OCI-LY1 (cell line): ENCODE measurements at regions not wholly inside any gene's neighbourhood (a gene's known extent, or its start where the extent isn't known, plus 50 kb on each side); places are given as distances from the start of the nearest gene placed in this dataset.

Experiments used
- EZH2 ChIP-seq: fragments of 200-600 bp; sonication (generic), shearing (Covaris generic); IDR thresholded peaks from 2 replicates; pipeline ENCODE4 v1.8.0; 2017; ENCODE audit warnings: borderline replicate concordance, mixed run types, mild to moderate bottlenecking, antibody characterized with exemption, low read length, moderate library complexity, mixed read lengths
- TF ChIP-seq, protein P1 (sequence below): fragments of 200-600 bp; sonication (generic), shearing (Covaris generic); IDR thresholded peaks from 2 replicates; pipeline ENCODE4 v1.5.1; 2017; ENCODE audit warnings: mild to moderate bottlenecking, antibody characterized with exemption, low read length, moderate library complexity, mixed read lengths

DNA sequence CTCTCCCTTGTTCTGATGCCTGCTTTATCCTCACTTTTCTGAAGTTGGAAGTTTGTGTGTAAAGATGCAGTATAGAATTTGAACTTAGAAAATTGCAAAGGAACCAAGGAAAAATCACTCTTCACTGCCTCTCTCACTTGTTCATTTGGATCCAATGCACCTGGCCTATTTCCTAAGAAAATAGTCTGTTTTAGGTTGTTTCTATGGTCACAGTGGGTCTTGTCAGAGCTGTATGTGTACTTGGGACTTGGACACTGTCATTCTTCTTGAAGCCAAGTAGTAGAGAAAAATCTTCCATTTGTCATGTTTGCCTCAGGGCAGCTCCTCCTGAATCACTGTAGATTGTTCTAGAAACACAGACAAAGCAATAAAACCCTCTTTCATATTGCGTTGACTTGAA, 80.3 kb upstream of the SESTD1 start:
- TF ChIP-seq, protein P1, sequence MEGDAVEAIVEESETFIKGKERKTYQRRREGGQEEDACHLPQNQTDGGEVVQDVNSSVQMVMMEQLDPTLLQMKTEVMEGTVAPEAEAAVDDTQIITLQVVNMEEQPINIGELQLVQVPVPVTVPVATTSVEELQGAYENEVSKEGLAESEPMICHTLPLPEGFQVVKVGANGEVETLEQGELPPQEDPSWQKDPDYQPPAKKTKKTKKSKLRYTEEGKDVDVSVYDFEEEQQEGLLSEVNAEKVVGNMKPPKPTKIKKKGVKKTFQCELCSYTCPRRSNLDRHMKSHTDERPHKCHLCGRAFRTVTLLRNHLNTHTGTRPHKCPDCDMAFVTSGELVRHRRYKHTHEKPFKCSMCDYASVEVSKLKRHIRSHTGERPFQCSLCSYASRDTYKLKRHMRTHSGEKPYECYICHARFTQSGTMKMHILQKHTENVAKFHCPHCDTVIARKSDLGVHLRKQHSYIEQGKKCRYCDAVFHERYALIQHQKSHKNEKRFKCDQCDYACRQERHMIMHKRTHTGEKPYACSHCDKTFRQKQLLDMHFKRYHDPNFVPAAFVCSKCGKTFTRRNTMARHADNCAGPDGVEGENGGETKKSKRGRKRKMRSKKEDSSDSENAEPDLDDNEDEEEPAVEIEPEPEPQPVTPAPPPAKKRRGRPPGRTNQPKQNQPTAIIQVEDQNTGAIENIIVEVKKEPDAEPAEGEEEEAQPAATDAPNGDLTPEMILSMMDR: no peak
- TF ChIP-seq EZH2: no peak
